Mucosa of stomach (tissue), 1 donor: ENCODE measurements at regions not wholly inside any gene's neighbourhood (a gene's known extent, or its start where the extent isn't known, plus 50 kb on each side); places are given as distances from the start of the nearest gene placed in this dataset.

Experiments used
- H3K27me3 ChIP-seq: one replicate; pipeline ENCODE4 v1.7.0; 2013; ENCODE audit warnings: mild to moderate bottlenecking, low read length; ENCODE audit not compliant: control insufficient read depth, insufficient read depth
- H3K36me3 ChIP-seq: one replicate; pipeline ENCODE4 v1.7.0; 2013; ENCODE audit warnings: low read length; ENCODE audit not compliant: control insufficient read depth, insufficient read depth
- H3K4me1 ChIP-seq: one replicate; pipeline ENCODE4 v1.7.0; 2013; ENCODE audit warnings: mild to moderate bottlenecking, low read length; ENCODE audit not compliant: control insufficient read depth, insufficient read depth
- H3K4me3 ChIP-seq: one replicate; pipeline ENCODE4 v1.7.0; 2013; ENCODE audit warnings: low read length
- H3K9ac ChIP-seq: one replicate; pipeline ENCODE4 v1.7.0; 2013; ENCODE audit warnings: mild to moderate bottlenecking, low read length, moderate library complexity
- H3K9me3 ChIP-seq: one replicate; pipeline ENCODE4 v1.7.0; 2013; ENCODE audit warnings: mild to moderate bottlenecking, low read length, moderate library complexity; ENCODE audit not compliant: control insufficient read depth
- donor health status: Pancreatic carcinoma.

DNA sequence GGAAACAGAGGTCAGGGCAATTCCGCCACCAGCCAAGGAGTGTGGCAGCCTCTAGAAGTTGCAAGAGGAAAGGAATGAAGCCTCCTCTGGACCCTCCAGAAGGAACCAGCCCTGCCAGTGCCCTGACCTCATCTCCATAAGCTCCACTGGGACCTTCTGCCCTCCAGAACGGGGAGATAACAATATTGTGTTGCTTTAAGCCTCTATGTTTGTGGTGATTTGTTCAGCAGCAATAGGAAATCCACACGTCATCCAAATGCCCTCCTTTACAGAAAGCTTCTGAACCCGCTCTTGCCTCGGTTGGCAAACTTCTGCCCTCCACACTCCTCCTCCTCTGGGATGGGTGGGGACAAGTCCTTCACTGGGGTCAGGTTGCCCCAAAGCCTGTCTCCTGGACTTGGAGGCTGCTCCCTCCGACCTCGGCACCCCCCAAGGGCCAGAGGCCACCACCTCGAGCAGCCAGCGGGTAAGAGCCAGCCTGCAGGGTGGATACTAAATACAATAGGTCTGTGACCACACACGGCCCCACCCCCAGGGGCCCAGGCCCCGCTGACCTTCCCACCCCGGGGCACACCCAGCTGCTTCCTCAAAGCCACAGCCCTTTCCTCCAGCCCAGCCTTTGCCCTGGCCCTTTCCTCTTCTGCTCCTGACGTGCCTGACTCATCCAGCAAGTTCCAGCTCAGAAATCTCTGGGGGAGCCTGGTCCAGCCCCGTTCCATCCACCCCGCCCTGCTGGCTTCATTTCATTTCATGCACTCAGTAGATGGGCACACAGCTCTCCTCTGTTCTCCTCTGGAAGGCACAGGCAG is 58.7 kb upstream of the NCOR2 start:
- Histone ChIP-seq H3K27me3 (no peaks in the 10 kb centered on the region), H3K36me3 (no peaks in the 10 kb centered on the region), H3K4me1 (peaks cover 25% of the 10 kb centered on the region), H3K9me3 (peaks cover 5% of the 10 kb centered on the region), H3K9ac (peak overlapping the region; percentile 14), H3K4me3 (no peak overlapping the region)

DNA sequence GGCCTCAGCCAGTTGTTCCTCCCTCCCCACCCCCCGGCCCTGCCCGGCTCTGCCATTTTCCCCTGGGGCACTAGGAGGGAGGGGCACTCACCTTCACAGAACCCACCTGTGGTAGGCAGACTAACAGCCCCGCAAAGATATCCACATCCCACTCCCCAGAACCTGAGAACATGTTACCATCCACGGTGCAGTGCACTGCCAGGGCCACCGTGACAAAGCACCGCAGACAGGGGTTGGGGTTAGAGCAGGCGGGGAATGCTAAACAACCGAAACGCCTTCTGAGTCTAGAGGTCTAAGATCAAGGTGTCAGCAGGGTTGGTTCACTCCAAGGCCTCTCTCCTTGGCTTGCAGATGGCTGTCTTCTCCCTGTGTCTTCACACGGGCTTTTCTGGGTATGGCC is 57.4 kb upstream of the NCOR2 start:
- no peaks in the 10 kb centered on the region for H3K36me3 ChIP-seq
- no peak overlapping the region for H3K9ac ChIP-seq
- H3K4me1 ChIP-seq: peaks cover 25% of the 10 kb centered on the region
- H3K27me3 ChIP-seq: no peaks in the 10 kb centered on the region
- no peak overlapping the region for H3K4me3 ChIP-seq
- H3K9me3 ChIP-seq: peaks cover 5% of the 10 kb centered on the region

GRCh38 chr12:124623344-124624035 is 56.1 kb upstream of the NCOR2 start:
- Histone ChIP-seq H3K36me3 (no peaks in the 10 kb centered on the region), H3K4me1 (peaks cover 25% of the 10 kb centered on the region), H3K9ac (no peak overlapping the region), H3K4me3 (no peak overlapping the region), H3K27me3 (no peaks in the 10 kb centered on the region), H3K9me3 (peaks cover 5% of the 10 kb centered on the region)

DNA sequence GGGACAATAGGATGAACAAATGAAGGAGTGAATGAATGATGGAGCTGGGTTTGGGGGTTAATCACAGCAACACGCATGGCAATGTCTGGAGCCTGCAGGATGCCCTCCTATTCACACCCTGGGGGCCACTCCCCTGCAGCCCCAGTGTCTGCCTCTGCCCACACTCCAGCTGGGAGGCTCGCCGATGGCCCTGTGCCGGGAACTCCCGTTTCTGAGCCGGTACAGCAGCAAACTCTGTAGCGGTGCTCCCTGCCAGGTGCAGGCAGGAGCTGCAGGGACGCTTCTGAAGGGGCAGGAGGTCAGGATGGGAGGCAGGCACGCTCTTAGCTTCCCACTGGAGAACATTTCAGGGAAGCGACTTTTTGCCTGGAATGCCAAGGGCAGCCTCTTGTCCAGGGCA is 55.4 kb upstream of the NCOR2 start:
- H3K36me3 ChIP-seq: no peaks in the 10 kb centered on the region
- no peak overlapping the region for H3K9ac ChIP-seq
- H3K4me1 ChIP-seq: peaks cover 25% of the 10 kb centered on the region
- peaks cover 5% of the 10 kb centered on the region for H3K9me3 ChIP-seq
- H3K4me3 ChIP-seq: no peak overlapping the region
- H3K27me3 ChIP-seq: no peaks in the 10 kb centered on the region

GRCh38 chr12:124622331-124622730 is 54.9 kb upstream of the NCOR2 start:
- Histone ChIP-seq H3K27me3 (no peaks in the 10 kb centered on the region), H3K4me1 (peaks cover 25% of the 10 kb centered on the region), H3K9ac (no peak overlapping the region), H3K36me3 (no peaks in the 10 kb centered on the region), H3K9me3 (peaks cover 5% of the 10 kb centered on the region), H3K4me3 (no peak overlapping the region)

- peaks cover 5% of the 10 kb centered on the region for H3K9me3 ChIP-seq
- H3K4me1 ChIP-seq: peaks cover 16% of the 10 kb centered on the region
- no peak overlapping the region for H3K4me3 ChIP-seq
- H3K36me3 ChIP-seq: no peaks in the 10 kb centered on the region
- H3K9ac ChIP-seq: no peak overlapping the region
- no peaks in the 10 kb centered on the region for H3K27me3 ChIP-seq
Observed at GRCh38 chr12:124621296-124621660, 53.9 kb upstream of the NCOR2 start.

DNA sequence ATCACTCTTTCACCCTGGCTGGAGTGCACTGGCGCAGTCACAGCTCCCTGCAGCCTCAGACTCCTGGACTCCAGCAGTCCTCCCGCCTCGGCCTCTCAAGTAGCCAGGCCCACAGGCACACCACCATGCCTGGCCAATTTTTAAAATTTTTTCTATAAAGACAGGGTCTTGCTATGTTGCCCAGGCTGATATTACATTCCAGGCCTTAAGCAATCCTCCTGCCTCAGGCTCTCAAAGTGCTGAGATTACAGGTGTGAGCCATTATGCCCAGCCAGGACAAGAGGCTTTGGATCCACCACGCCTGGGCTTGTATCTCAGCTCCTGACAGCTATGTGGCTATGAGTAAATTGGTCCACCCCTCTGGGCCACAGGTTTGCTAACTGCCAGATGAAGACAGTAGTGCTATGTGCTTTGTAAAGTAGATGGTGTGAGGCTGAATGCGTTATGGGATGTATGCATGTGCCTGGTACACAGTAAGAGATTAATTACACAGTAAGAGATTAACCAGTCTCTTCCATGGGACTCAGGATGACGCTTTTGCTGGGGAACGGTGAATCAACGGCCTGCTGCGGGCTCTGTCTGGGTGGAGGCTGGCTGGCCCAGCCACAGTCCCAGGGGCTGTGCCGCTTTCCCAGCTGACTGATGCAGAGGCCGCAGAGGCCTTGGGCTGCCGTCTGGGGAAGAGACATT is 53.3 kb upstream of the NCOR2 start:
- Histone ChIP-seq H3K27me3 (no peaks in the 10 kb centered on the region), H3K36me3 (no peaks in the 10 kb centered on the region), H3K9ac (no peak overlapping the region), H3K9me3 (peaks cover 5% of the 10 kb centered on the region), H3K4me3 (no peak overlapping the region), H3K4me1 (peaks cover 10% of the 10 kb centered on the region)

DNA sequence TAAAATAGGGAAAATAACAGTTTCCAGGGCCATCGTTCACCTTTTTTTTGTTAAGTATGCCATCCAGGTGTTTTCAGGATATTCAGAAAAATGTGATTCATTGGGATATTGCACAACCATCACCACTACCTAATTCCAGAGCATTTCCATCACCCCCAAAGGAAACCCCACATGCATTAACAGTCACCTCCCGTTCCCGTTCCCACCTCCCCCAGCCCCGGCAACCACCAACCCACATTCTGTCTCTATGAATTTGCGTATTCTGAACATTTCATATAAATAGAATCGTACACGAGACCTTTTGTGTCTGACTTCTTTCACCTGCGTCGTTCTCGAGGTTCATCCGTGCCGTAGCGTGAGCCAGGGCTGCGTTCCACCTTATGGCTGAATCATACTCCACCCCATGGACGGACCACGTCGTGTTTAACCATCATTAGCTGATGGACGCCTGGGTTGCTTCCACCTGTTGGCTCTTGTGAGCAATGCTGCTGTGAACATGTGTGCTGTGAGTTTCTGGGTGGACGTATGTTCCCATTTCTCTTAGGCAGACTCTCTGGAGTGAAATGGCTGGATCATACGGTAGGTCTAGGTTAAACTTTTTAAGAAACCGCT is 51.0 kb upstream of the NCOR2 start:
- H3K36me3 ChIP-seq: no peaks in the 10 kb centered on the region
- H3K4me1 ChIP-seq: no peaks in the 10 kb centered on the region
- peaks cover 1% of the 10 kb centered on the region for H3K9me3 ChIP-seq
- H3K4me3 ChIP-seq: no peak overlapping the region
- H3K9ac ChIP-seq: no peak overlapping the region
- H3K27me3 ChIP-seq: no peaks in the 10 kb centered on the region

DNA sequence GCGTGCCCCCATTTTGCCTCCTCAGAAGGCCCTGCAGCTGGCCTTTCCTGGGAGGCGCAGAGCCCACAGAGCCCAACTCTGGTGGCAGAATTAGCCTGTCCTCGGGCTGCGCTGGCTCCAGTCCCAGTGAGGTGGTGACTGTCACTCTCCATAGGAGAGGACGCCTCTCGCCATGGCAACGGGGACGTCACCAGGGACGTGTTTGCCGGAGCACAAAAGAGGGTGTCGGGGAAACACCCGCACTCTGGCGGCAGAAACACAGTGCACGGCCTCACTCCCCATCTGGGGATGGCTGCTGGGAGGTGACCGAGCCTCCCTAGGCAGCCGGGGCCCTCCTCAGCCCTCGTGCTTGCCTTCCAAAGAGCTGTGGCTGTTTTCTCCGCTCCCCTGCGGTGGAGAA is 50.2 kb upstream of the NCOR2 start:
- Histone ChIP-seq H3K9me3 (no peaks in the 10 kb centered on the region), H3K4me3 (no peak overlapping the region), H3K36me3 (no peaks in the 10 kb centered on the region), H3K27me3 (no peaks in the 10 kb centered on the region), H3K9ac (no peak overlapping the region), H3K4me1 (no peaks in the 10 kb centered on the region)
